ENCODE measurements at regions not wholly inside any gene's neighbourhood (a gene's known extent, or its start where the extent isn't known, plus 50 kb on each side); places are given as distances from the start of the nearest gene placed in this dataset.
A peak's percentile ranks its signal among the peaks of the same experiment; 100 is the strongest.
"Not testable (repeated sequence)": the region's sequence is repeated elsewhere in the genome, so short reads cannot be mapped to it uniquely, and the experiment has no call there.

- DNase-seq (ENCODE audit: low spot score): no peak
Observed at GRCh38 chr14:48584031-48584430, 908.6 kb upstream of the MDGA2 start.

- DNase-seq (ENCODE audit: low spot score): no peak
Observed at GRCh38 chr14:48582938-48583337, 907.5 kb upstream of the MDGA2 start.

- DNase-seq (ENCODE audit: low spot score): no peak
Observed at GRCh38 chr14:48580692-48581091, 905.3 kb upstream of the MDGA2 start.

GRCh38 chr14:48575772-48576171, 900.4 kb upstream of the MDGA2 start:
- no peak for DNase-seq (ENCODE audit: low spot score)

GRCh38 chr14:48568688-48569087, 893.3 kb upstream of the MDGA2 start:
- DNase-seq (ENCODE audit: low spot score): no peak

- DNase-seq (ENCODE audit: low spot score): no peak
Observed at GRCh38 chr14:48568252-48568651, 892.8 kb upstream of the MDGA2 start.

GRCh38 chr14:48563489-48563888, 888.1 kb upstream of the MDGA2 start:
- DNase-seq (ENCODE audit: low spot score): no peak

GRCh38 chr14:48561438-48561837, 886.0 kb upstream of the MDGA2 start:
- not testable (repeated sequence) for DNase-seq (ENCODE audit: low spot score)

GRCh38 chr14:48560421-48560820, 885.0 kb upstream of the MDGA2 start:
- no peak for DNase-seq (ENCODE audit: low spot score)

- no peak for DNase-seq (ENCODE audit: low spot score)
Observed at GRCh38 chr14:48553443-48553842, 878.0 kb upstream of the MDGA2 start.

GRCh38 chr14:48546996-48547395, 871.6 kb upstream of the MDGA2 start:
- no peak for DNase-seq (ENCODE audit: low spot score)

GRCh38 chr14:48537600-48537999, 862.2 kb upstream of the MDGA2 start:
- no peak for DNase-seq (ENCODE audit: low spot score)

GRCh38 chr14:48536318-48536717, 860.9 kb upstream of the MDGA2 start:
- DNase-seq (ENCODE audit: low spot score): peak; percentile 12

GRCh38 chr14:48527832-48528231, 852.4 kb upstream of the MDGA2 start:
- DNase-seq (ENCODE audit: low spot score): no peak

- no peak for DNase-seq (ENCODE audit: low spot score)
Observed at GRCh38 chr14:48526307-48526706, 850.9 kb upstream of the MDGA2 start.

GRCh38 chr14:48504921-48505320, 829.5 kb upstream of the MDGA2 start:
- no peak for DNase-seq (ENCODE audit: low spot score)

- no peak for DNase-seq (ENCODE audit: low spot score)
Observed at GRCh38 chr14:48490756-48491155, 815.4 kb upstream of the MDGA2 start.

- DNase-seq (ENCODE audit: low spot score): no peak
Observed at GRCh38 chr14:48473944-48474343, 798.5 kb upstream of the MDGA2 start.

GRCh38 chr14:48456051-48456450, 780.6 kb upstream of the MDGA2 start:
- DNase-seq (ENCODE audit: low spot score): no peak

- no peak for DNase-seq (ENCODE audit: low spot score)
Observed at GRCh38 chr14:48454887-48455286, 779.5 kb upstream of the MDGA2 start.

- DNase-seq (ENCODE audit: low spot score): no peak
Observed at GRCh38 chr14:48452437-48452995, 777.1 kb upstream of the MDGA2 start.

- no peak for DNase-seq (ENCODE audit: low spot score)
Observed at GRCh38 chr14:48435221-48435620, 759.8 kb upstream of the MDGA2 start.

GRCh38 chr14:48430805-48431204, 755.4 kb upstream of the MDGA2 start:
- DNase-seq (ENCODE audit: low spot score): no peak

GRCh38 chr14:48429512-48429911, 754.1 kb upstream of the MDGA2 start:
- no peak for DNase-seq (ENCODE audit: low spot score)
